Thyroid gland (tissue), 4 donors: ENCODE measurements at regions not wholly inside any gene's neighbourhood (a gene's known extent, or its start where the extent isn't known, plus 50 kb on each side); places are given as distances from the start of the nearest gene placed in this dataset.
"Not testable (repeated sequence)": the region's sequence is repeated elsewhere in the genome, so short reads cannot be mapped to it uniquely, and the experiment has no call there.

Experiments
- DNase-seq, 2 donors: peaks; one replicate each; pipeline ENCODE4 v3.0.0-alpha.2; 2019
- H3K27ac ChIP-seq, 3 donors: fragments of 200-600 bp; sonication (generic); 1 replicate in 2 of 3; 2 replicates in 1 of 3; pipeline ENCODE4 v1.5.1; 2016 to 2019; ENCODE audit warnings: mild to moderate bottlenecking in 1 of 3, moderate library complexity in 1 of 3
- H3K27me3 ChIP-seq: fragments of 200-600 bp; sonication (generic); one replicate; pipeline ENCODE4 v1.5.1; 2019
- H3K36me3 ChIP-seq, 2 donors: fragments of 200-600 bp; sonication (generic); one replicate each; pipeline ENCODE4 v1.5.1; 2016 to 2019
- H3K4me1 ChIP-seq, 2 donors: fragments of 200-600 bp; sonication (generic); one replicate each; pipeline ENCODE4 v1.5.1; 2017 to 2019
- H3K4me3 ChIP-seq, 3 donors: fragments of 200-600 bp; sonication (generic); replicated peaks in 1 of 3; 1 replicate in 2 of 3; 2 replicates in 1 of 3; pipeline ENCODE4 v1.5.1; 2016; ENCODE audit warnings: mild to moderate bottlenecking in 1 of 3
- H3K9me3 ChIP-seq: fragments of 200-600 bp; sonication (generic); one replicate; pipeline ENCODE4 v1.5.1; 2017
- CTCF ChIP-seq, 6 experiments: fragments of 200-600 bp in 3 of 6; fragments of 450-650 bp in 3 of 6; sonication (generic) in 3 of 6; IDR thresholded peaks; one replicate each; pipeline ENCODE4 v1.5.1; 2016 to 2019; ENCODE audit warnings: antibody characterized with exemption in 6 of 6, mild to moderate bottlenecking in 2 of 6, inconsistent platforms in 1 of 6, moderate library complexity in 1 of 6
- POLR2A ChIP-seq, 2 donors: fragments of 450-650 bp; IDR thresholded peaks; one replicate each; pipeline ENCODE4 v1.6.1; 2017; ENCODE audit warnings: antibody characterized with exemption in 2 of 2, mild to moderate bottlenecking in 2 of 2, moderate library complexity in 1 of 2
- WGBS, 2 donors: methylation state at CpG; one replicate each; pipeline ENCODE4 v1.1.5; 2017; 5-methylcytosine and 5-hydroxymethylcytosine counted together
- intact Hi-C: fragments of 100-400 bp; cut with DNase I; formaldehyde crosslinking; loops from one replicate; pipeline ENCODE4 v1.15.1; 2023

GRCh38 chr5:152730176-152730575, 325.1 kb upstream of the NMUR2 start:
- Histone ChIP-seq H3K36me3 (no peaks in the 10 kb centered on the region), H3K4me3 (no peak overlapping the region), H3K9me3 (no peaks in the 10 kb centered on the region), H3K27me3 (no peaks in the 10 kb centered on the region), H3K4me1 (no peaks in the 10 kb centered on the region), H3K27ac (no peak overlapping the region)
- 93 to 97% methylated on average over 3 of the region's 3 CpGs for WGBS, 2 donors
- no peak for DNase-seq
- no peak for TF ChIP-seq POLR2A (IDR thresholded peaks at IDR 0.05)
- TF ChIP-seq CTCF (IDR thresholded peaks at IDR 0.05), result no peak
- intact Hi-C loops, result no loop called here

GRCh38 chr5:152736906-152737305, 331.8 kb upstream of the NMUR2 start:
- intact Hi-C loops, result no loop called here
- Histone ChIP-seq H3K27ac (no peak overlapping the region), H3K9me3 (no peaks in the 10 kb centered on the region), H3K4me3 (no peak overlapping the region), H3K36me3 (no peaks in the 10 kb centered on the region), H3K27me3 (no peaks in the 10 kb centered on the region), H3K4me1 (no peaks in the 10 kb centered on the region)
- no peak for DNase-seq
- WGBS, 2 donors, result 82 to 87% methylated on average over 4 of the region's 4 CpGs
- TF ChIP-seq POLR2A (IDR thresholded peaks at IDR 0.05) (no peak), CTCF (IDR thresholded peaks at IDR 0.05) (no peak)

- no peaks in the 10 kb centered on the region for H3K36me3 ChIP-seq
- H3K4me1 ChIP-seq, result no peaks in the 10 kb centered on the region
- H3K9me3 ChIP-seq, result no peaks in the 10 kb centered on the region
- H3K27ac ChIP-seq, result no peak overlapping the region
- H3K4me3 ChIP-seq, result no peak overlapping the region
- H3K27me3 ChIP-seq, result no peaks in the 10 kb centered on the region
- intact Hi-C loops, result no loop called here
- DNase-seq, result no peak
- TF ChIP-seq CTCF (IDR thresholded peaks at IDR 0.05) (no peak), POLR2A (IDR thresholded peaks at IDR 0.05) (no peak)
These were observed 334.8 kb upstream of the NMUR2 start for GRCh38 chr5:152739916-152740315.

GRCh38 chr5:152741126-152741525, 336.0 kb upstream of the NMUR2 start:
- H3K4me3 ChIP-seq, H3K9me3 ChIP-seq, H3K27ac ChIP-seq, DNase-seq, H3K27me3 ChIP-seq, H3K4me1 ChIP-seq, intact Hi-C loops, H3K36me3 ChIP-seq: not testable (repeated sequence)
- WGBS, 2 donors, result 74 to 90% methylated on average over 7 to 10 of the region's 10 CpGs

- H3K27ac ChIP-seq, DNase-seq, H3K27me3 ChIP-seq, H3K4me1 ChIP-seq, intact Hi-C loops, H3K4me3 ChIP-seq, H3K36me3 ChIP-seq, H3K9me3 ChIP-seq: not testable (repeated sequence)
- 63% methylated on average over 6 of the region's 6 CpGs for WGBS, 2 donors
These were observed 382.7 kb upstream of the NMUR2 start for GRCh38 chr5:152787709-152788217.

- no peaks in the 10 kb centered on the region for H3K36me3 ChIP-seq
- no peak overlapping the region for H3K27ac ChIP-seq
- no peak overlapping the region for H3K4me3 ChIP-seq
- no peaks in the 10 kb centered on the region for H3K27me3 ChIP-seq
- no peaks in the 10 kb centered on the region for H3K9me3 ChIP-seq
- WGBS, 2 donors, result 80 to 89% methylated on average over 2 of the region's 2 CpGs
- H3K4me1 ChIP-seq, result no peaks in the 10 kb centered on the region
- DNase-seq, result no peak
- TF ChIP-seq CTCF (IDR thresholded peaks at IDR 0.05) (no peak), POLR2A (IDR thresholded peaks at IDR 0.05) (no peak)
- intact Hi-C loops, result no loop called here
These were observed 396.8 kb upstream of the NMUR2 start for GRCh38 chr5:152801886-152802285.
